PC-9 (cell line): ENCODE measurements at regions not wholly inside any gene's neighbourhood (a gene's known extent, or its start where the extent isn't known, plus 50 kb on each side); places are given as distances from the start of the nearest gene placed in this dataset.

ENCODE experiments used
- BruUV-seq: library from RNA; stranded (reverse); fragments of 400-500 nt; replicated peaks from 2 replicates; lab custom pipeline; 2021; lab: Mats Ljungman, UMichigan
- CTCF ChIA-PET: fragments of 300-600 bp; sonication (Branson Sonifier 250); formaldehyde crosslinking; loops from one replicate; lab custom pipeline; 2022; ENCODE audit warnings: antibody characterized with exemption; lab: Charles Lee
- POLR2A ChIA-PET: fragments of 300-600 bp; sonication (Branson Sonifier 250); formaldehyde crosslinking; loops from one replicate; lab custom pipeline; 2022; ENCODE audit warnings: antibody characterized with exemption; ENCODE audit not compliant: unreplicated experiment; lab: Charles Lee
- DNase-seq, 2 experiments: peaks; one replicate each; pipeline versions ENCODE4 v3.0.0 to v3.0.0-alpha.2; 2015 to 2022; ENCODE audit warnings: mixed read lengths in 1 of 2
- H2AFZ ChIP-seq: fragments of 200-600 bp; sonication (generic); 2 replicates; pipeline ENCODE4 v1.8.1; 2017; ENCODE audit warnings: antibody characterized with exemption
- H3F3A ChIP-seq: fragments of 200-600 bp; sonication (generic); 2 replicates; pipeline ENCODE4 v1.8.1; 2017; ENCODE audit warnings: antibody characterized with exemption, mild to moderate bottlenecking, low read depth; ENCODE audit not compliant: insufficient read depth
- H3K27ac ChIP-seq: fragments of 200-600 bp; sonication (generic); 2 replicates; pipeline ENCODE4 v1.6.1; 2016; ENCODE audit warnings: mixed run types
- H3K27me3 ChIP-seq: fragments of 200-600 bp; sonication (generic); 2 replicates; pipeline ENCODE4 v1.6.1; 2016; ENCODE audit warnings: low read depth, mixed run types; ENCODE audit not compliant: insufficient read depth
- H3K36me3 ChIP-seq: fragments of 200-600 bp; sonication (generic); 2 replicates; pipeline ENCODE4 v1.6.1; 2016; ENCODE audit warnings: low read depth, mixed run types
- H3K4me1 ChIP-seq: fragments of 200-600 bp; sonication (generic); replicated peaks from 2 replicates; pipeline ENCODE4 v1.6.1; 2016; ENCODE audit warnings: mixed run types; ENCODE audit not compliant: insufficient read depth
- H3K4me2 ChIP-seq: fragments of 200-600 bp; sonication (generic); 2 replicates; pipeline ENCODE4 v1.6.1; 2017; ENCODE audit warnings: mixed run types
- H3K4me3 ChIP-seq: fragments of 200-600 bp; sonication (generic); 2 replicates; pipeline ENCODE4 v1.6.1; 2016; ENCODE audit warnings: mixed run types
- H3K79me2 ChIP-seq: fragments of 200-600 bp; sonication (generic); 2 replicates; pipeline ENCODE4 v1.6.1; 2017; ENCODE audit warnings: low read depth, mixed run types
- H3K9me2 ChIP-seq: fragments of 200-600 bp; sonication (generic); 2 replicates; pipeline ENCODE4 v1.8.1; 2017; ENCODE audit warnings: mild to moderate bottlenecking; ENCODE audit not compliant: insufficient read depth
- H3K9me3 ChIP-seq: fragments of 200-600 bp; sonication (generic); 2 replicates; pipeline ENCODE4 v1.8.1; 2016; ENCODE audit warnings: low read depth; ENCODE audit not compliant: insufficient read depth
- H4K20me1 ChIP-seq: fragments of 200-600 bp; sonication (generic); 2 replicates; pipeline ENCODE4 v1.8.1; 2017; ENCODE audit not compliant: insufficient read depth
- EZH2 ChIP-seq: fragments of 200-600 bp; sonication (generic); IDR thresholded peaks from 2 replicates; pipeline ENCODE4 v1.8.0; 2017; ENCODE audit warnings: antibody characterized with exemption, low read depth
- intact Hi-C: fragments of 100-400 bp; cut with micrococcal nuclease; formaldehyde crosslinking; loops from one replicate; pipeline ENCODE4 v1.10.0; 2022; ENCODE audit not compliant: unreplicated experiment
- TF ChIP-seq, protein P1 (sequence below): fragments of 200-600 bp; sonication (generic); conservative IDR thresholded peaks from 2 replicates; pipeline ENCODE4 v1.6.1; 2017; ENCODE audit warnings: mixed run types, antibody characterized with exemption, mild to moderate bottlenecking, moderate library complexity

- Histone ChIP-seq H3K9me3 (no peaks in the 10 kb centered on the region), H3F3A (no peaks in the 10 kb centered on the region), H3K4me3 (no peak overlapping the region), H3K36me3 (no peaks in the 10 kb centered on the region), H2AFZ (no peak overlapping the region), H4K20me1 (no peaks in the 10 kb centered on the region), H3K9me2 (no peaks in the 10 kb centered on the region), H3K27ac (no peak overlapping the region), H3K4me2 (no peak overlapping the region), H3K4me1 (no peaks in the 10 kb centered on the region), H3K27me3 (no peaks in the 10 kb centered on the region), H3K79me2 (no peaks in the 10 kb centered on the region)
- DNase-seq = no peak
- intact Hi-C loops = no loop called here
- TF ChIP-seq, protein P1, sequence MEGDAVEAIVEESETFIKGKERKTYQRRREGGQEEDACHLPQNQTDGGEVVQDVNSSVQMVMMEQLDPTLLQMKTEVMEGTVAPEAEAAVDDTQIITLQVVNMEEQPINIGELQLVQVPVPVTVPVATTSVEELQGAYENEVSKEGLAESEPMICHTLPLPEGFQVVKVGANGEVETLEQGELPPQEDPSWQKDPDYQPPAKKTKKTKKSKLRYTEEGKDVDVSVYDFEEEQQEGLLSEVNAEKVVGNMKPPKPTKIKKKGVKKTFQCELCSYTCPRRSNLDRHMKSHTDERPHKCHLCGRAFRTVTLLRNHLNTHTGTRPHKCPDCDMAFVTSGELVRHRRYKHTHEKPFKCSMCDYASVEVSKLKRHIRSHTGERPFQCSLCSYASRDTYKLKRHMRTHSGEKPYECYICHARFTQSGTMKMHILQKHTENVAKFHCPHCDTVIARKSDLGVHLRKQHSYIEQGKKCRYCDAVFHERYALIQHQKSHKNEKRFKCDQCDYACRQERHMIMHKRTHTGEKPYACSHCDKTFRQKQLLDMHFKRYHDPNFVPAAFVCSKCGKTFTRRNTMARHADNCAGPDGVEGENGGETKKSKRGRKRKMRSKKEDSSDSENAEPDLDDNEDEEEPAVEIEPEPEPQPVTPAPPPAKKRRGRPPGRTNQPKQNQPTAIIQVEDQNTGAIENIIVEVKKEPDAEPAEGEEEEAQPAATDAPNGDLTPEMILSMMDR = no peak
- no peak for TF ChIP-seq EZH2
- BruUV-seq = no TSS peak
- ChIA-PET POLR2A (no interaction called here), CTCF (no interaction called here)
Measured at GRCh38 chr13:67283637-67284036, 53.5 kb upstream of the PCDH9 start.

GRCh38 chr13:67281466-67281865 lies 51.3 kb upstream of the PCDH9 start:
- Histone ChIP-seq H3K9me3 (no peaks in the 10 kb centered on the region), H3K9me2 (no peaks in the 10 kb centered on the region), H3K36me3 (no peaks in the 10 kb centered on the region), H4K20me1 (no peaks in the 10 kb centered on the region), H3K4me2 (no peak overlapping the region), H3K4me3 (no peak overlapping the region), H3F3A (no peaks in the 10 kb centered on the region), H2AFZ (no peak overlapping the region), H3K27ac (no peak overlapping the region), H3K79me2 (no peaks in the 10 kb centered on the region), H3K27me3 (no peaks in the 10 kb centered on the region), H3K4me1 (no peaks in the 10 kb centered on the region)
- ChIA-PET POLR2A (no interaction called here), CTCF (no interaction called here)
- no peak for DNase-seq
- BruUV-seq = no TSS peak
- intact Hi-C loops = no loop called here
- TF ChIP-seq EZH2 = no peak
- TF ChIP-seq, protein P1 = no peak
